Stomach (tissue), 4 donors: ENCODE measurements at regions not wholly inside any gene's neighbourhood (a gene's known extent, or its start where the extent isn't known, plus 50 kb on each side); places are given as distances from the start of the nearest gene placed in this dataset.

Experiments used
- CTCF ChIP-seq, 7 experiments: fragments of 450-650 bp in 4 of 7; fragments of 200-600 bp in 3 of 7; sonication (generic) in 3 of 7; IDR thresholded peaks; one replicate each; pipeline ENCODE4 v1.5.1; 2016 to 2019; ENCODE audit warnings: antibody characterized with exemption in 7 of 7, control low read depth in 2 of 7, mild to moderate bottlenecking in 1 of 7
- EP300 ChIP-seq: sonication (generic); formaldehyde crosslinking; IDR thresholded peaks from one replicate; pipeline ENCODE4 v1.6.1; 2017; ENCODE audit warnings: antibody characterized with exemption
- POLR2A ChIP-seq, 4 donors: fragments of 450-650 bp; IDR thresholded peaks; one replicate each; pipeline ENCODE4 v1.6.1; 2016; ENCODE audit warnings: antibody characterized with exemption in 4 of 4, control low read depth in 2 of 4, mild to moderate bottlenecking in 1 of 4, moderate library complexity in 1 of 4
- POLR2AphosphoS5 ChIP-seq, 3 donors: sonication (generic); formaldehyde crosslinking; IDR thresholded peaks; one replicate each; pipeline ENCODE4 v1.6.1; 2016; ENCODE audit warnings: antibody characterized with exemption in 3 of 3

GRCh38 chr10:1807196-1807595 is 69.9 kb upstream of the ADARB2 start:
- no peak for TF ChIP-seq CTCF (IDR thresholded peaks at IDR 0.05)
- no peak for TF ChIP-seq POLR2A (IDR thresholded peaks at IDR 0.05)
- no peak for TF ChIP-seq POLR2AphosphoS5 (IDR thresholded peaks at IDR 0.05)
- no peak for TF ChIP-seq EP300
